ENCODE measurements at regions not wholly inside any gene's neighbourhood (a gene's known extent, or its start where the extent isn't known, plus 50 kb on each side); places are given as distances from the start of the nearest gene placed in this dataset.
A peak's percentile ranks its signal among the peaks of the same experiment; 100 is the strongest.

- H3K9ac ChIP-seq (ENCODE audit: low read length), result no peak overlapping the region
- H3K4me1 ChIP-seq (ENCODE audit: control insufficient read depth, insufficient read depth, low read length), result peaks cover 20% of the 10 kb centered on the region
- H3K4me3 ChIP-seq (ENCODE audit: low read length), result no peak overlapping the region
- no peaks in the 10 kb centered on the region for H3K9me3 ChIP-seq (ENCODE audit: control insufficient read depth, low read length)
- DNase-seq (ENCODE audit: low read depth), result no peak
- no peaks in the 10 kb centered on the region for H3K36me3 ChIP-seq (ENCODE audit: control insufficient read depth, insufficient read depth, low read length, severe bottlenecking)
- H3K27me3 ChIP-seq (replicated peaks; ENCODE audit: control insufficient read depth, insufficient read depth, low read length), result no peaks in the 10 kb centered on the region
Measured at GRCh38 chr12:43058616-43059015, 469.1 kb upstream of the PRICKLE1 start.

DNA sequence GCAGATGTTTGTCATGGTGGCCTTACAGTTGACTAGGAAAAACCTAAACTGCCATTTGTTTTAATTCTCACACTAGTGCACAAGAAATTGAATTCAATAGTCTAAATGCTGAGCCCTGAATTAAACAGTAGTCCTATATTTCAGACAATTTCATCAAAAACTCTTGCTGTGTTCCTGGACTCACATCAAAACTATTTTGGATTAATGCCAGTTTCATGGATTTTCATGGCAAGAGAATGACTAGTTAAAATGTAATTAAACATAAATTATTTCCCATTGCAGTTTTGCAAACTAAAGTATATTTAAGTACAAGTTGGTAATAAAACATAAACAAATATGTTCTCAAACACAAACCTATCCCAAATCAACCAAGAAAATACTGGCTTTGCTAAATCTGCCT lies 468.0 kb upstream of the PRICKLE1 start:
- no peaks in the 10 kb centered on the region for H3K9me3 ChIP-seq (ENCODE audit: control insufficient read depth, low read length)
- H3K4me3 ChIP-seq (ENCODE audit: low read length), result no peak overlapping the region
- H3K9ac ChIP-seq (ENCODE audit: low read length), result no peak overlapping the region
- no peaks in the 10 kb centered on the region for H3K36me3 ChIP-seq (ENCODE audit: control insufficient read depth, insufficient read depth, low read length, severe bottlenecking)
- DNase-seq (ENCODE audit: low read depth), result peak; percentile 33
- H3K27me3 ChIP-seq (replicated peaks; ENCODE audit: control insufficient read depth, insufficient read depth, low read length), result no peaks in the 10 kb centered on the region
- H3K4me1 ChIP-seq (ENCODE audit: control insufficient read depth, insufficient read depth, low read length), result peaks cover 10% of the 10 kb centered on the region

DNA sequence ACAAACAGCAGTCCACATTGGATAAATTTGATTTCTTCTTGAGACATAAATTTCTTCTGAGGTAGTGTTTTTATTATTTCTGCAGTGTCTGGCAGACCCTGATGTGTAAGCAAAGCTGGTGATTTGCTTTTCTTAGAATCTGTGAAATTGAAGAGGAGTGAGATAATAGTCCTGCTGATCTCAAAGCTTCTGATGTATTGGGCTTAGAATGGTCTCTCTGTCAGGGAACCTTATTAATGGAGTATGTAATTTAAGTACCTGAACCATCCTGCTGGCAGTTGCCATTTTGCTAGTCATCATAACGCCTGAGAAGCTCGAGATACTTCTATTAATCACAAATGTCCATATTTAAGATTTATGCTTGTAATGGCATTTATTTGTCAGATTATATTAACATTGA lies 464.5 kb upstream of the PRICKLE1 start:
- Histone ChIP-seq H3K27me3 (replicated peaks; ENCODE audit: control insufficient read depth, insufficient read depth, low read length) (no peaks in the 10 kb centered on the region), H3K36me3 (ENCODE audit: control insufficient read depth, insufficient read depth, low read length, severe bottlenecking) (no peaks in the 10 kb centered on the region), H3K4me1 (ENCODE audit: control insufficient read depth, insufficient read depth, low read length) (no peaks in the 10 kb centered on the region), H3K9ac (ENCODE audit: low read length) (no peak overlapping the region), H3K4me3 (ENCODE audit: low read length) (no peak overlapping the region), H3K9me3 (ENCODE audit: control insufficient read depth, low read length) (no peaks in the 10 kb centered on the region)
- no peak for DNase-seq (ENCODE audit: low read depth)

GRCh38 chr12:43052441-43052840 lies 462.9 kb upstream of the PRICKLE1 start:
- no peaks in the 10 kb centered on the region for H3K9me3 ChIP-seq (ENCODE audit: control insufficient read depth, low read length)
- no peaks in the 10 kb centered on the region for H3K27me3 ChIP-seq (replicated peaks; ENCODE audit: control insufficient read depth, insufficient read depth, low read length)
- no peak for DNase-seq (ENCODE audit: low read depth)
- no peak overlapping the region for H3K9ac ChIP-seq (ENCODE audit: low read length)
- H3K4me1 ChIP-seq (ENCODE audit: control insufficient read depth, insufficient read depth, low read length), result no peaks in the 10 kb centered on the region
- no peaks in the 10 kb centered on the region for H3K36me3 ChIP-seq (ENCODE audit: control insufficient read depth, insufficient read depth, low read length, severe bottlenecking)
- no peak overlapping the region for H3K4me3 ChIP-seq (ENCODE audit: low read length)

DNA sequence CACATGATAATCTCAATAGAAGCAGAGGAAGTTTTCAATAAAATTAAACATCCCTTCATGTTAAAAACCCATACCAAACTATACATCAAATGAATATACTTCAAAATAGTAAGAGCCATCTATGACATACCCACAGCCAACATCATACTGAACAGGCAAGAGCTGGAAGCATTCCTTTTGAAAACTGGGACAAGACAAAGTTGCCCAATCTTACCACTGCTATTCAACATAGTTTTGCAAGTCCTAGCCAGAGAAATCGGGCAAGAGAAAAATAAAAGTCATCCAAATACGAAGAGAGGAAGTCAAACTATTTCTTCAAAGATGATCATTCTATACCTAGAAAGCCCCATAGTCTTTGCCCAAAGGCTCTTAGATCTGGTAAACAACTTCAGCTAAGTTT lies 454.7 kb upstream of the PRICKLE1 start:
- Histone ChIP-seq H3K4me3 (ENCODE audit: low read length) (no peak overlapping the region), H3K4me1 (ENCODE audit: control insufficient read depth, insufficient read depth, low read length) (peaks cover 12% of the 10 kb centered on the region), H3K9me3 (ENCODE audit: control insufficient read depth, low read length) (no peaks in the 10 kb centered on the region), H3K27me3 (replicated peaks; ENCODE audit: control insufficient read depth, insufficient read depth, low read length) (no peaks in the 10 kb centered on the region), H3K9ac (ENCODE audit: low read length) (no peak overlapping the region), H3K36me3 (ENCODE audit: control insufficient read depth, insufficient read depth, low read length, severe bottlenecking) (no peaks in the 10 kb centered on the region)
- DNase-seq (ENCODE audit: low read depth), result peak; percentile 8

DNA sequence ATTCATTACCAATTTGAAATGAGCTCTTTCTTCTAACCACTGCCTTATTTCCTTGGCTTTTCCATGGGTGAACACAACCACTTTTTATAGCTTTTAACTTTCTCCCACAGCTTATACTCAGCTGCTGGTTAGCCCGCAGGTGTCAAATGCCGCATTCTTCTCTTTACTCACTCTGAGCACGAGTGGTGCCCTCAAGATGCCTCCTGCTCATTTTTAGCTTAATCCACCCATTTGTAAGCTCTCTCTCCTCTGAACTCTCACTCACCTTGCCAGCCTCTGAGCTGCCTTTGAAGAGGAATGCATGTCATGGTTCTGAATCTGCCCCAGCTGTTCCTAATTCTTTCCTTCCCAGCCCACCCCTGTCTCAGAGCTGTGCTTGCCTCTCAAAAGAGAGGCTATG lies 449.4 kb upstream of the PRICKLE1 start:
- Histone ChIP-seq H3K4me3 (ENCODE audit: low read length) (no peak overlapping the region), H3K27me3 (replicated peaks; ENCODE audit: control insufficient read depth, insufficient read depth, low read length) (no peaks in the 10 kb centered on the region), H3K36me3 (ENCODE audit: control insufficient read depth, insufficient read depth, low read length, severe bottlenecking) (no peaks in the 10 kb centered on the region), H3K9me3 (ENCODE audit: control insufficient read depth, low read length) (no peaks in the 10 kb centered on the region), H3K9ac (ENCODE audit: low read length) (no peak overlapping the region), H3K4me1 (ENCODE audit: control insufficient read depth, insufficient read depth, low read length) (peaks cover 4% of the 10 kb centered on the region)
- peak; percentile 9 for DNase-seq (ENCODE audit: low read depth)

DNA sequence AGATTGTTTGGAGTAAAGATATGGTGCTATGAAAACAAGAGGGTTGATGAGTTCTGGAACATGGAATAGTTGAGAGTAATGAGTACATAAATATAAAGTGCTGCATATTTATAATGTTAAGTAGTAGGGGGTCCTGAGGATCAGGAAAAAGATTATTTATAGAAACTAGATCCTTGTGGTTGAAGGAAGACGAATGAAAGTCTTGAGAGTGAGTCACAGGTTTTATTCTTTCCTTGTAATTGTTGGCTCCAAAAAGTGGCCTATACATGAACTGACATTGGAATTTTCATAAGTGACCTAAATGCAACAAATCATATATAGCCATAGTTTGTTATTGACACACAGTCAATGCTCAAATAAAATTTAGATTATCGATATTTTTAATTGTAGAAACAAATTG lies 440.4 kb upstream of the PRICKLE1 start:
- Histone ChIP-seq H3K4me1 (ENCODE audit: control insufficient read depth, insufficient read depth, low read length) (no peaks in the 10 kb centered on the region), H3K36me3 (ENCODE audit: control insufficient read depth, insufficient read depth, low read length, severe bottlenecking) (no peaks in the 10 kb centered on the region)
- peak; percentile 7 for DNase-seq (ENCODE audit: low read depth)

DNA sequence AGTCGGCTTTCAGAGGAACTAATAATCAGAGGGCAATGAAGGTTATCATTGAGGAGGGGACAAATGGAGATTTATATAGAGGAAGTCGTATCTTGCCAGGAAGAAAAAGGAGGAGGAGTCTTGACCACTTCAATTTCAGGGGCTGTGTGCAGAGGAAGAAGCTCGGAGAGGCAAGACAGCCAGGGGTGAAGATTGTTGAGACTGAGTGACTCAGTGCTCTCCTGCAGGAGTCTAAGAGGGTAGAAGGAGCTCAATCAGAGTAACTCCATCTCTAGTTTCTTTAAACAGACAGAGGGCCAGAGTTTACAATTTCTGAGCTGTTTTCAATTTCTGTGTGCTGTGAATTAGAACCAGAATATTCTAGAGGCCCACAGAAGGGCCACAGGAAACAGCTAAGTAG lies 439.3 kb upstream of the PRICKLE1 start:
- Histone ChIP-seq H3K27me3 (replicated peaks; ENCODE audit: control insufficient read depth, insufficient read depth, low read length) (no peaks in the 10 kb centered on the region), H3K9ac (ENCODE audit: low read length) (no peak overlapping the region), H3K36me3 (ENCODE audit: control insufficient read depth, insufficient read depth, low read length, severe bottlenecking) (no peaks in the 10 kb centered on the region), H3K9me3 (ENCODE audit: control insufficient read depth, low read length) (peaks cover 11% of the 10 kb centered on the region), H3K4me1 (ENCODE audit: control insufficient read depth, insufficient read depth, low read length) (no peaks in the 10 kb centered on the region), H3K4me3 (ENCODE audit: low read length) (no peak overlapping the region)
- DNase-seq (ENCODE audit: low read depth), result no peak

More for the DNA sequence above, 440.4 kb upstream of the PRICKLE1 start:
- Histone ChIP-seq H3K27me3 (replicated peaks; ENCODE audit: control insufficient read depth, insufficient read depth, low read length) (no peaks in the 10 kb centered on the region), H3K4me3 (ENCODE audit: low read length) (no peak overlapping the region), H3K9ac (ENCODE audit: low read length) (no peak overlapping the region), H3K9me3 (ENCODE audit: control insufficient read depth, low read length) (peaks cover 11% of the 10 kb centered on the region)

DNA sequence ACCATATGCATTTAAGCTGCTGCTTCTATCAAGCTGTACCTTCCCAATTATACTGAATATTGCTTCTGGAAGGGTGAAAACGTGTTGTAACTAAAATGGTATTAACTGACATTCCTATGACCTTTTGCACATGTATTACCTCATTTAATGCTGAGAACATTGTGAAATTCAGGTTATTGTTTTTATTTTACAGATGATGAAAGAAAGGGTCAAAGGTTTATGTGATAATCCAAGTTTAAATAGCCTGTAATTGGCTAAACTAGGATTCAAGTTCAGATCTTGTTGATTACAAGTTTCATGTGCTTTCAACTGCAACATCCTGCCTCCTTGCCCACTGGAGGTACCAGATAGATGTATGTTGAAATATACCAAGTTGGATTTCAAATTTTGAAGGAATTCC lies 433.3 kb upstream of the PRICKLE1 start:
- Histone ChIP-seq H3K4me1 (ENCODE audit: control insufficient read depth, insufficient read depth, low read length) (no peaks in the 10 kb centered on the region), H3K9me3 (ENCODE audit: control insufficient read depth, low read length) (no peaks in the 10 kb centered on the region), H3K4me3 (ENCODE audit: low read length) (no peak overlapping the region), H3K36me3 (ENCODE audit: control insufficient read depth, insufficient read depth, low read length, severe bottlenecking) (no peaks in the 10 kb centered on the region), H3K27me3 (replicated peaks; ENCODE audit: control insufficient read depth, insufficient read depth, low read length) (no peaks in the 10 kb centered on the region), H3K9ac (ENCODE audit: low read length) (no peak overlapping the region)
- DNase-seq (ENCODE audit: low read depth), result no peak

DNA sequence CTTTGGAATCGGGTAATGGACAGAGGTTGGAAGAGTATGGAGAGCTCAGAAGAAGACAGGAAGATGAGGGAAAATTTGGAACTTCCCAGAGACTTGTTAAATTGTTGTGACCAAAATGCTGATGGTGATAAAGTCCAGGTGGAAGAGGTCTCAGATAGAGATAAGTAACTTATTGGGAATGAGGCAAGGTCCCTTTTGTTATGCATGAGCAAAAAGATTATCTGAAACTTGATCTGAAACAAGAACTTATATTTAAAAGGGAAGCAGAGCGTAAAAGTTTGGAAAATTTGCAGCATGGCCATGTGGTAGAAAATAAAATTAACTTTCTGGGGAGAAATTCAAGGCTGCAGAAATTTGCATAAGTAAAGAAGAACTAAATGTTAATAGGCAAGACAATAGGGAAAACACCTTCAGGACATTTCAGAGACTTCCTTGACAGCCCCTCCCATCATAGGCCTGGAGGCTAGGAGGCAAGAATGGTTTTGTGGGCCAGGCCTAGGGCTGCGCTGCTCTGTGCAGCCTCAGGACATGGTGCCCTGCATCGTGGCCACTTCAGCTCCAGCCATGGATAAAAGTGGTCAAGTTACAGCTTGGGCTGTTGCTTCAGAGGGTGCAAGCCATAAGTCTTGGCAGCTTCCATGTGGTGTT lies 425.7 kb upstream of the PRICKLE1 start:
- no peak overlapping the region for H3K9ac ChIP-seq (ENCODE audit: low read length)
- no peak overlapping the region for H3K4me3 ChIP-seq (ENCODE audit: low read length)
- no peaks in the 10 kb centered on the region for H3K4me1 ChIP-seq (ENCODE audit: control insufficient read depth, insufficient read depth, low read length)
- no peaks in the 10 kb centered on the region for H3K9me3 ChIP-seq (ENCODE audit: control insufficient read depth, low read length)
- no peaks in the 10 kb centered on the region for H3K36me3 ChIP-seq (ENCODE audit: control insufficient read depth, insufficient read depth, low read length, severe bottlenecking)
- H3K27me3 ChIP-seq (replicated peaks; ENCODE audit: control insufficient read depth, insufficient read depth, low read length), result no peaks in the 10 kb centered on the region
- no peak for DNase-seq (ENCODE audit: low read depth)

- H3K4me3 ChIP-seq (ENCODE audit: low read length), result no peak overlapping the region
- H3K27me3 ChIP-seq (replicated peaks; ENCODE audit: control insufficient read depth, insufficient read depth, low read length), result no peaks in the 10 kb centered on the region
- no peaks in the 10 kb centered on the region for H3K4me1 ChIP-seq (ENCODE audit: control insufficient read depth, insufficient read depth, low read length)
- no peaks in the 10 kb centered on the region for H3K9me3 ChIP-seq (ENCODE audit: control insufficient read depth, low read length)
- no peak overlapping the region for H3K9ac ChIP-seq (ENCODE audit: low read length)
- DNase-seq (ENCODE audit: low read depth), result no peak
- no peaks in the 10 kb centered on the region for H3K36me3 ChIP-seq (ENCODE audit: control insufficient read depth, insufficient read depth, low read length, severe bottlenecking)
Measured at GRCh38 chr12:43011383-43011926, 421.9 kb upstream of the PRICKLE1 start.

DNA sequence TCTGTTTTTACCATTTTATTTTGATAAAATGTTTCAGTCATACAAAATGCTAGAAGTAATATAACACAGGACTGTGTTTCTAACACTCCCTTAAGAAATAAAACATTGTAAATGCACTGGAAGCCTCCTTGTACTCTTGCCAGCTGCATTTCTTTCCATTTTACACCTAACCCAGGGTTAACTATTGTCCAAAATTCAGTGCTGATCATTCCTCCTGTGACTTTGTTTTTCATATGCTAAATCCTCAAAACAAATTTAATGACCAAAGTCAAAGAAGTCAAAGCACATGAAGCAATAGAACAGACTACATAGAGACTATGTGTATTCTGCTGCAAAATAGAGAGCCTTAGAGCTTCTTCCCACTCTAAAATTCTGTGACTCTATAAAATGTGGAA lies 420.3 kb upstream of the PRICKLE1 start:
- H3K4me1 ChIP-seq (ENCODE audit: control insufficient read depth, insufficient read depth, low read length), result no peaks in the 10 kb centered on the region
- no peak for DNase-seq (ENCODE audit: low read depth)
- no peak overlapping the region for H3K4me3 ChIP-seq (ENCODE audit: low read length)
- H3K36me3 ChIP-seq (ENCODE audit: control insufficient read depth, insufficient read depth, low read length, severe bottlenecking), result no peaks in the 10 kb centered on the region
- no peaks in the 10 kb centered on the region for H3K27me3 ChIP-seq (replicated peaks; ENCODE audit: control insufficient read depth, insufficient read depth, low read length)
- H3K9me3 ChIP-seq (ENCODE audit: control insufficient read depth, low read length), result no peaks in the 10 kb centered on the region
- no peak overlapping the region for H3K9ac ChIP-seq (ENCODE audit: low read length)

Measured in adipocyte (in vitro differentiated cells).